SK-N-SH (cell line): ENCODE measurements at regions not wholly inside any gene's neighbourhood (a gene's known extent, or its start where the extent isn't known, plus 50 kb on each side); places are given as distances from the start of the nearest gene placed in this dataset.
"Not testable (repeated sequence)": the region's sequence is repeated elsewhere in the genome, so short reads cannot be mapped to it uniquely, and the experiment has no call there.

Experiments used
- CTCF ChIA-PET: fragments of 300-600, 350-600 bp; formaldehyde crosslinking; extraction: SDS; loops from one replicate; lab custom pipeline; 2021; lab: Yijun Ruan, JAX
- POLR2A ChIA-PET: fragments of 350-600 bp; sonication (Branson Sonifier 250); formaldehyde crosslinking; extraction: SDS; loops from one replicate; lab custom pipeline; 2020; ENCODE audit warnings: antibody characterized with exemption, inconsistent platforms; lab: Yijun Ruan, JAX
- DNase-seq: peaks from one replicate; pipeline ENCODE4 v3.0.0; 2012
- H2AFZ ChIP-seq: fragments of 200-600 bp; sonication (generic); 2 replicates; pipeline ENCODE4 v1.8.1; 2016; ENCODE audit warnings: antibody characterized with exemption, mild to moderate bottlenecking, low read depth
- H3F3A ChIP-seq: fragments of 200-600 bp; sonication (generic); replicated peaks from 2 replicates; pipeline ENCODE3; 2016; ENCODE audit warnings: antibody characterized with exemption, mild to moderate bottlenecking; ENCODE audit not compliant: insufficient read depth
- H3K27ac ChIP-seq, 2 experiments: fragments of 200-500 bp in 1 of 2; fragments of 200-600 bp in 1 of 2; sonication (Bioruptor generic) in 1 of 2; sonication (generic), shearing (Covaris generic) in 1 of 2; 2 replicates each; pipeline versions ENCODE4 v1.5.1 to v1.6.1; 2014 to 2016; ENCODE audit warnings: low read depth in 2 of 2, inconsistent platforms in 1 of 2, low read length in 1 of 2, mild to moderate bottlenecking in 1 of 2, mixed read lengths in 1 of 2
- H3K27me3 ChIP-seq: fragments of 200-600 bp; sonication (generic), shearing (Covaris generic); 2 replicates; pipeline ENCODE4 v1.6.1; 2016; ENCODE audit warnings: mixed run types; ENCODE audit not compliant: insufficient read depth
- H3K36me3 ChIP-seq, 2 experiments: fragments of 200-500 bp in 1 of 2; fragments of 200-600 bp in 1 of 2; sonication (Bioruptor generic) in 1 of 2; sonication (generic) in 1 of 2; replicated peaks in 1 of 2; 2 replicates each; pipeline versions ENCODE3 to v1.5.1; 2014 to 2016; ENCODE audit warnings: low read length in 1 of 2, mild to moderate bottlenecking in 1 of 2; ENCODE audit not compliant: insufficient read depth in 2 of 2, control insufficient read depth in 1 of 2
- H3K4me1 ChIP-seq, 2 experiments: fragments of 200-500 bp in 1 of 2; fragments of 200-600 bp in 1 of 2; sonication (Bioruptor generic) in 1 of 2; sonication (generic), shearing (Covaris generic) in 1 of 2; 2 replicates each; pipeline versions ENCODE4 v1.5.1 to v1.6.1; 2014 to 2016; ENCODE audit warnings: low read depth in 1 of 2, low read length in 1 of 2, mixed run types in 1 of 2; ENCODE audit not compliant: insufficient read depth in 2 of 2, control insufficient read depth in 1 of 2
- H3K4me2 ChIP-seq: fragments of 200-600 bp; sonication (generic), shearing (Covaris generic); 2 replicates; pipeline ENCODE4 v1.6.1; 2017; ENCODE audit warnings: mixed run types
- H3K4me3 ChIP-seq, 2 experiments: fragments of 200-500 bp in 1 of 2; fragments of 200-600 bp in 1 of 2; sonication (Bioruptor generic) in 1 of 2; sonication (generic), shearing (Covaris generic) in 1 of 2; 2 replicates each; pipeline versions ENCODE4 v1.5.1 to v1.8.1; 2014 to 2016; ENCODE audit warnings: low read depth in 2 of 2, inconsistent platforms in 1 of 2, low read length in 1 of 2, mild to moderate bottlenecking in 1 of 2, mixed read lengths in 1 of 2, moderate library complexity in 1 of 2
- H3K79me2 ChIP-seq: fragments of 200-600 bp; sonication (generic); 2 replicates; pipeline ENCODE4 v1.8.1; 2017; ENCODE audit warnings: mild to moderate bottlenecking; ENCODE audit not compliant: insufficient read depth
- H3K9ac ChIP-seq: fragments of 200-600 bp; sonication (generic); 2 replicates; pipeline ENCODE4 v1.6.1; 2017; ENCODE audit warnings: mixed run types
- H3K9me2 ChIP-seq: fragments of 200-600 bp; sonication (generic); 2 replicates; pipeline ENCODE4 v1.6.1; 2017; ENCODE audit warnings: mixed run types
- H3K9me3 ChIP-seq: fragments of 200-600 bp; sonication (generic); 2 replicates; pipeline ENCODE4 v1.6.1; 2017; ENCODE audit warnings: mixed run types, mild to moderate bottlenecking, moderate library complexity
- H4K20me1 ChIP-seq: fragments of 200-600 bp; sonication (generic); 2 replicates; pipeline ENCODE4 v1.6.1; 2017; ENCODE audit warnings: mild to moderate bottlenecking, mixed run types; ENCODE audit not compliant: insufficient read depth
- EZH2phosphoT487 ChIP-seq: fragments of 200-600 bp; sonication (generic); IDR thresholded peaks from 2 replicates; pipeline ENCODE4 v1.6.1; 2017; ENCODE audit warnings: low read depth, mixed run types, mild to moderate bottlenecking, antibody characterized with exemption, moderate library complexity, borderline replicate concordance
- FOSL2 ChIP-seq: IDR thresholded peaks from 2 replicates; pipeline ENCODE4 v1.4.0; 2012; ENCODE audit warnings: low read depth, mild to moderate bottlenecking, moderate library complexity, borderline replicate concordance
- FOXJ3 ChIP-seq: sonication (generic); formaldehyde crosslinking; IDR thresholded peaks from 2 replicates; pipeline ENCODE4 v1.5.1; 2020; ENCODE audit warnings: mild to moderate bottlenecking, missing genetic modification reagents
- GATA2 ChIP-seq: sonication (generic); formaldehyde crosslinking; IDR thresholded peaks from 2 replicates; pipeline ENCODE4 v1.5.0; 2020; ENCODE audit warnings: mild to moderate bottlenecking, missing genetic modification reagents
- JUND ChIP-seq: IDR thresholded peaks from 2 replicates; pipeline ENCODE4 v1.4.0; 2012
- NRF1 ChIP-seq: IDR thresholded peaks from 2 replicates; pipeline ENCODE4 v1.6.1; 2012; ENCODE audit warnings: low read depth, mild to moderate bottlenecking, low read length
- POLR2AphosphoS5 ChIP-seq: IDR thresholded peaks from 2 replicates; pipeline ENCODE4 v1.6.1; 2012; ENCODE audit warnings: low read depth, low read length
- RXRA ChIP-seq: IDR thresholded peaks from 2 replicates; pipeline ENCODE4 v1.4.0; 2012; ENCODE audit warnings: low read depth, mild to moderate bottlenecking, borderline replicate concordance
- SIN3A ChIP-seq: IDR thresholded peaks from 2 replicates; pipeline ENCODE4 v1.6.1; 2012; ENCODE audit warnings: low read depth, mild to moderate bottlenecking, low read length, moderate library complexity, borderline replicate concordance
- SMC3 ChIP-seq: IDR thresholded peaks from 2 replicates; pipeline ENCODE4 v1.6.1; 2012; ENCODE audit warnings: low read depth, low read length, improper control_type of control experiment
- TCF12 ChIP-seq: IDR thresholded peaks from 2 replicates; pipeline ENCODE4 v1.4.0; 2012
- TEAD4 ChIP-seq: IDR thresholded peaks from 2 replicates; pipeline ENCODE4 v1.4.0; 2012; ENCODE audit warnings: mild to moderate bottlenecking, borderline replicate concordance; ENCODE audit not compliant: insufficient read depth
- YY1 ChIP-seq: IDR thresholded peaks from 2 replicates; pipeline ENCODE4 v1.4.0; 2012; ENCODE audit warnings: low read depth, mild to moderate bottlenecking
- WGBS: methylation state at CpG from one replicate; pipeline ENCODE4 v1.1.6; 2017; ENCODE audit warnings: low lambda C conversion rate; 5-methylcytosine and 5-hydroxymethylcytosine counted together
- TF ChIP-seq, protein P1 (sequence below): IDR thresholded peaks from 2 replicates; pipeline ENCODE4; 2012
- TF ChIP-seq, protein P2 (sequence below): IDR thresholded peaks from 2 replicates; pipeline ENCODE4 v1.4.0; 2012; ENCODE audit warnings: low read depth, borderline replicate concordance
- TF ChIP-seq, protein P3 (sequence below): IDR thresholded peaks from 2 replicates; pipeline ENCODE4 v1.4.0; 2012; ENCODE audit warnings: low read depth
- TF ChIP-seq, protein P4 (sequence below): IDR thresholded peaks from 2 replicates; pipeline ENCODE4 v1.6.1; 2012; ENCODE audit warnings: mild to moderate bottlenecking, low read depth, low read length, moderate library complexity

DNA sequence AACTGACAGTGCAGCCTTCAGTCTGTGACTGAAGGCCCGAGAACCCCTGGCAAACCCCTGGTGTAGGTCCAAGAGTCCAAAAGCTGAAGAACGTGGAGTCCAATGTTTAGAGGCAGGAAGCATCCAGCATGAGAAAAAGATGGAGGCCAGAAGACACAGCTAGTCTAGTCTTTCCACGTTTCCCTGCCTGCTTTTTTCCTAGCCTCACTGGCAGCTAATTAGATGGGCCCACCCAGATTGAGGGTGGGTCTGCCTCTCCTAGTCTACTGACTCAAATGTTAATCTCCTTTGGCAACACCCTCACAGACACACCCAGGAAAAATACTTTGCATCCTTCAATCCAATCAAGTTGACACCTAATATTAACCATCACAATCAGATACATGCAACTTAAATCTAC lies 87.8 kb downstream of the TENT5D start:
- H3K27ac ChIP-seq, H3K36me3 ChIP-seq, CTCF ChIA-PET, POLR2A ChIA-PET, H2AFZ ChIP-seq, H3K9ac ChIP-seq, DNase-seq, H3K4me2 ChIP-seq, H3F3A ChIP-seq, H3K4me1 ChIP-seq, H3K4me3 ChIP-seq, H4K20me1 ChIP-seq, H3K79me2 ChIP-seq, H3K9me3 ChIP-seq, H3K27me3 ChIP-seq, H3K9me2 ChIP-seq: not testable (repeated sequence)
- WGBS = 0% methylated on average over 3 of the region's 3 CpGs

DNA sequence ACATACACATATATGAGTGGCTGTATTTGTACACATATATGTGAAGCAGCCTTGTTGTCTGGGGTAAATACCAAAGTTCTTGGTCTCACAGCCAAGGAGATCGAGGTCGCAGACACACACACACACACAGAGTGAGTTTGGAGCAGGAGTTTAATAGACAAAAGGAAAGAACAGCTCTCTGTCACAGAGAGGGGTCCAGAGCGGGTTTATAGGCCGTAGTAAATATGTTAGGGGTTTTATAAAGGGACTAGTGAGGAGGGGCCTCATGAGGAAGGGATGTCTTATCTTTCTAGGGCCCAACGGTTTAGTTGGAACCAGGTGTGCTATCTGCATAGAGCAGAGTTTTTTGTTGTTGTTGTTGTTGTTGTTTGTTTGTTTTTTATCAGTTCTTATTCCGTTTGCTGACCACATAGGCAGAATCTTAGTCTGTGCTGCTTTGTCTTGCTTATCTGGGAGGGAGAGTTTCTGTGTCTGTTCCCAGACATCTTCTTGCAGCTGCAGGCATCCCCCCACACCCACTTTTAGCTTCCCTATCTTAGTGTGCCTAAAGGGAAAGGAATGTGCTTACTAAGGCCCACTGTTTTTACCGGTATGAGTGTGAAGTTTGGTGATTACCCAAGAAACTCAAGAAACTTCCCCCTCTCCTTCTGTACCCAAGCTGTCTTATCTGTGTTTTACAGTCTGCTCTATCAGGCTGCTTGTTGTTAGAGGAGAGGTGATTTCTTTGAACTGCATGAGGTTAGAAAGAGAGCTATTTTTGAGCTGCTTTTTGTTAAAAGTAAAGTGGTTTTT lies 91.9 kb downstream of the TENT5D start:
- Histone ChIP-seq H3K4me3 (no peak overlapping the region), H3K36me3 (no peaks in the 10 kb centered on the region), H4K20me1 (no peaks in the 10 kb centered on the region), H3K9ac (no peak overlapping the region), H3K79me2 (no peaks in the 10 kb centered on the region)
- POLR2A ChIA-PET = no interaction called here
- DNase-seq = no peak
- TF ChIP-seq FOXJ3 (CRISPR knock-in tag) = no peak
- no peak for TF ChIP-seq SIN3A
- no peak for TF ChIP-seq SMC3
- TF ChIP-seq FOSL2 = no peak
- no peak for TF ChIP-seq NRF1
- no peak for TF ChIP-seq RXRA
- no peak for TF ChIP-seq POLR2AphosphoS5
- TF ChIP-seq YY1 = no peak
- TF ChIP-seq TCF12 = no peak
- TF ChIP-seq, protein P1, sequence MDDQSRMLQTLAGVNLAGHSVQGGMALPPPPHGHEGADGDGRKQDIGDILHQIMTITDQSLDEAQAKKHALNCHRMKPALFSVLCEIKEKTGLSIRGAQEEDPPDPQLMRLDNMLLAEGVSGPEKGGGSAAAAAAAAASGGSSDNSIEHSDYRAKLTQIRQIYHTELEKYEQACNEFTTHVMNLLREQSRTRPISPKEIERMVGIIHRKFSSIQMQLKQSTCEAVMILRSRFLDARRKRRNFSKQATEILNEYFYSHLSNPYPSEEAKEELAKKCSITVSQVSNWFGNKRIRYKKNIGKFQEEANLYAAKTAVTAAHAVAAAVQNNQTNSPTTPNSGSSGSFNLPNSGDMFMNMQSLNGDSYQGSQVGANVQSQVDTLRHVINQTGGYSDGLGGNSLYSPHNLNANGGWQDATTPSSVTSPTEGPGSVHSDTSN = no peak
- no peak for TF ChIP-seq TEAD4
- TF ChIP-seq, protein P2, sequence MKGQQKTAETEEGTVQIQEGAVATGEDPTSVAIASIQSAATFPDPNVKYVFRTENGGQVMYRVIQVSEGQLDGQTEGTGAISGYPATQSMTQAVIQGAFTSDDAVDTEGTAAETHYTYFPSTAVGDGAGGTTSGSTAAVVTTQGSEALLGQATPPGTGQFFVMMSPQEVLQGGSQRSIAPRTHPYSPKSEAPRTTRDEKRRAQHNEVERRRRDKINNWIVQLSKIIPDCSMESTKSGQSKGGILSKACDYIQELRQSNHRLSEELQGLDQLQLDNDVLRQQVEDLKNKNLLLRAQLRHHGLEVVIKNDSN = no peak
- TF ChIP-seq EZH2phosphoT487 = no peak
- no peak for TF ChIP-seq JUND
- TF ChIP-seq, protein P3, sequence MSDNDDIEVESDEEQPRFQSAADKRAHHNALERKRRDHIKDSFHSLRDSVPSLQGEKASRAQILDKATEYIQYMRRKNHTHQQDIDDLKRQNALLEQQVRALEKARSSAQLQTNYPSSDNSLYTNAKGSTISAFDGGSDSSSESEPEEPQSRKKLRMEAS = no peak
- no peak for TF ChIP-seq GATA2
- TF ChIP-seq, protein P4, sequence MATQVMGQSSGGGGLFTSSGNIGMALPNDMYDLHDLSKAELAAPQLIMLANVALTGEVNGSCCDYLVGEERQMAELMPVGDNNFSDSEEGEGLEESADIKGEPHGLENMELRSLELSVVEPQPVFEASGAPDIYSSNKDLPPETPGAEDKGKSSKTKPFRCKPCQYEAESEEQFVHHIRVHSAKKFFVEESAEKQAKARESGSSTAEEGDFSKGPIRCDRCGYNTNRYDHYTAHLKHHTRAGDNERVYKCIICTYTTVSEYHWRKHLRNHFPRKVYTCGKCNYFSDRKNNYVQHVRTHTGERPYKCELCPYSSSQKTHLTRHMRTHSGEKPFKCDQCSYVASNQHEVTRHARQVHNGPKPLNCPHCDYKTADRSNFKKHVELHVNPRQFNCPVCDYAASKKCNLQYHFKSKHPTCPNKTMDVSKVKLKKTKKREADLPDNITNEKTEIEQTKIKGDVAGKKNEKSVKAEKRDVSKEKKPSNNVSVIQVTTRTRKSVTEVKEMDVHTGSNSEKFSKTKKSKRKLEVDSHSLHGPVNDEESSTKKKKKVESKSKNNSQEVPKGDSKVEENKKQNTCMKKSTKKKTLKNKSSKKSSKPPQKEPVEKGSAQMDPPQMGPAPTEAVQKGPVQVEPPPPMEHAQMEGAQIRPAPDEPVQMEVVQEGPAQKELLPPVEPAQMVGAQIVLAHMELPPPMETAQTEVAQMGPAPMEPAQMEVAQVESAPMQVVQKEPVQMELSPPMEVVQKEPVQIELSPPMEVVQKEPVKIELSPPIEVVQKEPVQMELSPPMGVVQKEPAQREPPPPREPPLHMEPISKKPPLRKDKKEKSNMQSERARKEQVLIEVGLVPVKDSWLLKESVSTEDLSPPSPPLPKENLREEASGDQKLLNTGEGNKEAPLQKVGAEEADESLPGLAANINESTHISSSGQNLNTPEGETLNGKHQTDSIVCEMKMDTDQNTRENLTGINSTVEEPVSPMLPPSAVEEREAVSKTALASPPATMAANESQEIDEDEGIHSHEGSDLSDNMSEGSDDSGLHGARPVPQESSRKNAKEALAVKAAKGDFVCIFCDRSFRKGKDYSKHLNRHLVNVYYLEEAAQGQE = no peak
- TF ChIP-seq, all 33 proteins: peak for 0
- Histone ChIP-seq H3K9me2 (no peaks in the 10 kb centered on the region), H3F3A (no peaks in the 10 kb centered on the region), H3K4me1 (no peaks in the 10 kb centered on the region), H3K9me3 (no peaks in the 10 kb centered on the region), H3K27me3 (no peaks in the 10 kb centered on the region), H3K4me2 (no peak overlapping the region), H3K27ac (no peak overlapping the region), H2AFZ (no peak overlapping the region)
- 5% methylated on average over 7 of the region's 7 CpGs for WGBS
- CTCF ChIA-PET = no interaction called here
